SK-N-SH treated with all-trans-retinoic acid at 6 μM for 48 hours (cell line): ENCODE measurements at regions not wholly inside any gene's neighbourhood (a gene's known extent, or its start where the extent isn't known, plus 50 kb on each side); places are given as distances from the start of the nearest gene placed in this dataset.

Experiments used
- ATAC-seq: fragments of 200-7000 bp; cut with Tn5 transposase; 3 replicates; pipeline ENCODE4 v1.9.1; 2020; ENCODE audit warnings: mild to moderate bottlenecking, moderate library complexity
- ARNTL ChIP-seq: fragments of 450-650 bp; formaldehyde crosslinking; IDR thresholded peaks from 2 replicates; pipeline ENCODE4 v1.5.0; 2020; ENCODE audit warnings: low read depth, mild to moderate bottlenecking, moderate library complexity, borderline replicate concordance
- BACH2 ChIP-seq: fragments of 250-450 bp; sonication (Bioruptor Pico); IDR thresholded peaks from 2 replicates; pipeline ENCODE4 v1.9.0; 2021; ENCODE audit warnings: mild to moderate bottlenecking, borderline replicate concordance
- CSDC2 ChIP-seq: fragments of 250-450 bp; sonication (Bioruptor Pico); IDR thresholded peaks from 2 replicates; pipeline ENCODE4 v1.5.0; 2020; ENCODE audit warnings: mild to moderate bottlenecking, moderate library complexity
- ESRRG ChIP-seq: fragments of 250-450 bp; sonication (Bioruptor Pico); IDR thresholded peaks from 2 replicates; pipeline ENCODE4 v1.6.1; 2021; ENCODE audit warnings: mild to moderate bottlenecking
- GLIS3 ChIP-seq: fragments of 250-450 bp; sonication (Bioruptor Pico); IDR thresholded peaks from 2 replicates; pipeline ENCODE4 v1.5.0; 2020; ENCODE audit warnings: mild to moderate bottlenecking, moderate library complexity
- ISL1 ChIP-seq: fragments of 250-450 bp; sonication (Bioruptor Pico); IDR thresholded peaks from 2 replicates; pipeline ENCODE4 v2.1.2; 2022; ENCODE audit warnings: mild to moderate bottlenecking, moderate library complexity
- OSR1 ChIP-seq: fragments of 250-450 bp; sonication (Bioruptor Pico); IDR thresholded peaks from 2 replicates; pipeline ENCODE4 v1.8.0; 2022; ENCODE audit warnings: moderate library complexity, mild to moderate bottlenecking, inconsistent platforms
- PPARA ChIP-seq: fragments of 250-450 bp; sonication (Bioruptor Pico); IDR thresholded peaks from 2 replicates; pipeline ENCODE4 v1.5.0; 2020; ENCODE audit warnings: mild to moderate bottlenecking, borderline replicate concordance
- RARB ChIP-seq: fragments of 250-450 bp; sonication (Bioruptor Pico); IDR thresholded peaks from 2 replicates; pipeline ENCODE4 v1.8.0; 2021; ENCODE audit warnings: mild to moderate bottlenecking, moderate library complexity
- SNAI2 ChIP-seq: fragments of 250-450 bp; sonication (Bioruptor Pico); IDR thresholded peaks from 2 replicates; pipeline ENCODE4 v1.5.0; 2020; ENCODE audit warnings: mild to moderate bottlenecking, moderate library complexity
- TCF4 ChIP-seq: fragments of 250-450 bp; sonication (Bioruptor Pico); IDR thresholded peaks from 2 replicates; pipeline ENCODE4 v1.8.0; 2021; ENCODE audit warnings: mild to moderate bottlenecking, moderate library complexity, borderline replicate concordance
- TOX ChIP-seq: fragments of 250-450 bp; sonication (Bioruptor Pico); IDR thresholded peaks from 2 replicates; pipeline ENCODE4 v1.8.0; 2021; ENCODE audit warnings: mild to moderate bottlenecking, moderate library complexity, borderline replicate concordance
- ZC3H10 ChIP-seq: fragments of 250-450 bp; sonication (Bioruptor Pico); IDR thresholded peaks from 2 replicates; pipeline ENCODE4 v1.5.1; 2021; ENCODE audit warnings: mild to moderate bottlenecking, moderate library complexity
- ZFP3 ChIP-seq: fragments of 250-450 bp; sonication (Bioruptor Pico); IDR thresholded peaks from 2 replicates; pipeline ENCODE4 v1.5.0; 2020; ENCODE audit warnings: mild to moderate bottlenecking, moderate library complexity
- ZFP30 ChIP-seq: fragments of 450-650 bp; formaldehyde crosslinking; IDR thresholded peaks from 2 replicates; pipeline ENCODE4 v1.5.0; 2022; ENCODE audit warnings: mild to moderate bottlenecking, moderate library complexity
- ZNF8 ChIP-seq: fragments of 450-650 bp; formaldehyde crosslinking; IDR thresholded peaks from 2 replicates; pipeline ENCODE4 v1.5.0; 2020; ENCODE audit warnings: mild to moderate bottlenecking, moderate library complexity
- TF ChIP-seq, protein P1 (sequence below): fragments of 250-450 bp; sonication (Bioruptor Pico); IDR thresholded peaks from 2 replicates; pipeline ENCODE4 v1.5.1; 2020; ENCODE audit warnings: low read depth, mild to moderate bottlenecking, moderate library complexity
- TF ChIP-seq, protein P2 (sequence below): fragments of 250-450 bp; sonication (Bioruptor Pico); IDR thresholded peaks from 2 replicates; pipeline ENCODE4 v1.8.0; 2020; ENCODE audit warnings: mild to moderate bottlenecking, moderate library complexity, borderline replicate concordance
- TF ChIP-seq, protein P3 (sequence below): fragments of 250-450 bp; sonication (Bioruptor Pico); IDR thresholded peaks from 2 replicates; pipeline ENCODE4 v1.5.1; 2021; ENCODE audit warnings: mild to moderate bottlenecking, moderate library complexity
- TF ChIP-seq, protein P4 (sequence below): fragments of 250-450 bp; sonication (Bioruptor Pico); IDR thresholded peaks from 2 replicates; pipeline ENCODE4 v1.8.0; 2021; ENCODE audit warnings: low read depth, mild to moderate bottlenecking, moderate library complexity, borderline replicate concordance

- ATAC-seq: no peak
- TF ChIP-seq ZFP3 (CRISPR knock-in tag): no peak
- no peak for TF ChIP-seq ZFP30 (CRISPR knock-in tag)
- no peak for TF ChIP-seq SNAI2 (CRISPR knock-in tag)
- TF ChIP-seq, protein P1, sequence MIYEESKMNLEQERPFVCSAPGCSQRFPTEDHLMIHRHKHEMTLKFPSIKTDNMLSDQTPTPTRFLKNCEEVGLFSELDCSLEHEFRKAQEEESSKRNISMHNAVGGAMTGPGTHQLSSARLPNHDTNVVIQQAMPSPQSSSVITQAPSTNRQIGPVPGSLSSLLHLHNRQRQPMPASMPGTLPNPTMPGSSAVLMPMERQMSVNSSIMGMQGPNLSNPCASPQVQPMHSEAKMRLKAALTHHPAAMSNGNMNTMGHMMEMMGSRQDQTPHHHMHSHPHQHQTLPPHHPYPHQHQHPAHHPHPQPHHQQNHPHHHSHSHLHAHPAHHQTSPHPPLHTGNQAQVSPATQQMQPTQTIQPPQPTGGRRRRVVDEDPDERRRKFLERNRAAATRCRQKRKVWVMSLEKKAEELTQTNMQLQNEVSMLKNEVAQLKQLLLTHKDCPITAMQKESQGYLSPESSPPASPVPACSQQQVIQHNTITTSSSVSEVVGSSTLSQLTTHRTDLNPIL (CRISPR knock-in tag): no peak
- TF ChIP-seq OSR1: no peak
- TF ChIP-seq, protein P2, sequence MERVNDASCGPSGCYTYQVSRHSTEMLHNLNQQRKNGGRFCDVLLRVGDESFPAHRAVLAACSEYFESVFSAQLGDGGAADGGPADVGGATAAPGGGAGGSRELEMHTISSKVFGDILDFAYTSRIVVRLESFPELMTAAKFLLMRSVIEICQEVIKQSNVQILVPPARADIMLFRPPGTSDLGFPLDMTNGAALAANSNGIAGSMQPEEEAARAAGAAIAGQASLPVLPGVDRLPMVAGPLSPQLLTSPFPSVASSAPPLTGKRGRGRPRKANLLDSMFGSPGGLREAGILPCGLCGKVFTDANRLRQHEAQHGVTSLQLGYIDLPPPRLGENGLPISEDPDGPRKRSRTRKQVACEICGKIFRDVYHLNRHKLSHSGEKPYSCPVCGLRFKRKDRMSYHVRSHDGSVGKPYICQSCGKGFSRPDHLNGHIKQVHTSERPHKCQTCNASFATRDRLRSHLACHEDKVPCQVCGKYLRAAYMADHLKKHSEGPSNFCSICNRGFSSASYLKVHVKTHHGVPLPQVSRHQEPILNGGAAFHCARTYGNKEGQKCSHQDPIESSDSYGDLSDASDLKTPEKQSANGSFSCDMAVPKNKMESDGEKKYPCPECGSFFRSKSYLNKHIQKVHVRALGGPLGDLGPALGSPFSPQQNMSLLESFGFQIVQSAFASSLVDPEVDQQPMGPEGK: no peak
- no peak for TF ChIP-seq RARB
- TF ChIP-seq ISL1 (CRISPR knock-in tag): no peak
- no peak for TF ChIP-seq ESRRG (CRISPR knock-in tag)
- TF ChIP-seq ARNTL (CRISPR knock-in tag): no peak
Observed at GRCh38 chr13:26476782-26477142, 80.7 kb upstream of the WASF3 start.

- no peak for ATAC-seq
Observed at GRCh38 chr13:26477681-26478080, 79.8 kb upstream of the WASF3 start.

GRCh38 chr13:26480246-26480855 lies 77.1 kb upstream of the WASF3 start:
- no peak for ATAC-seq
- TF ChIP-seq ZC3H10 (CRISPR knock-in tag) (no peak), TOX (CRISPR knock-in tag) (no peak), RARB (no peak), ZFP3 (CRISPR knock-in tag) (no peak), CSDC2 (CRISPR knock-in tag) (no peak), TCF4 (no peak)
- TF ChIP-seq, protein P1 (CRISPR knock-in tag): no peak
- TF ChIP-seq, protein P2: no peak

More at GRCh38 chr13:26477681-26478080, 79.8 kb upstream of the WASF3 start:
- no peak for TF ChIP-seq TOX (CRISPR knock-in tag)
- TF ChIP-seq ISL1 (CRISPR knock-in tag): no peak
- no peak for TF ChIP-seq BACH2 (CRISPR knock-in tag)
- TF ChIP-seq, protein P2: no peak
- no peak for TF ChIP-seq ZNF8 (CRISPR knock-in tag)
- no peak for TF ChIP-seq GLIS3
- TF ChIP-seq CSDC2 (CRISPR knock-in tag): no peak
- TF ChIP-seq OSR1: no peak
- no peak for TF ChIP-seq ZC3H10 (CRISPR knock-in tag)
- TF ChIP-seq, protein P3, sequence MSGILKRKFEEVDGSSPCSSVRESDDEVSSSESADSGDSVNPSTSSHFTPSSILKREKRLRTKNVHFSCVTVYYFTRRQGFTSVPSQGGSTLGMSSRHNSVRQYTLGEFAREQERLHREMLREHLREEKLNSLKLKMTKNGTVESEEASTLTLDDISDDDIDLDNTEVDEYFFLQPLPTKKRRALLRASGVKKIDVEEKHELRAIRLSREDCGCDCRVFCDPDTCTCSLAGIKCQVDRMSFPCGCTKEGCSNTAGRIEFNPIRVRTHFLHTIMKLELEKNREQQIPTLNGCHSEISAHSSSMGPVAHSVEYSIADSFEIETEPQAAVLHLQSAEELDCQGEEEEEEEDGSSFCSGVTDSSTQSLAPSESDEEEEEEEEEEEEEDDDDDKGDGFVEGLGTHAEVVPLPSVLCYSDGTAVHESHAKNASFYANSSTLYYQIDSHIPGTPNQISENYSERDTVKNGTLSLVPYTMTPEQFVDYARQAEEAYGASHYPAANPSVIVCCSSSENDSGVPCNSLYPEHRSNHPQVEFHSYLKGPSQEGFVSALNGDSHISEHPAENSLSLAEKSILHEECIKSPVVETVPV (CRISPR knock-in tag): no peak
- no peak for TF ChIP-seq RARB
- no peak for TF ChIP-seq PPARA (CRISPR knock-in tag)
- TF ChIP-seq, protein P4, sequence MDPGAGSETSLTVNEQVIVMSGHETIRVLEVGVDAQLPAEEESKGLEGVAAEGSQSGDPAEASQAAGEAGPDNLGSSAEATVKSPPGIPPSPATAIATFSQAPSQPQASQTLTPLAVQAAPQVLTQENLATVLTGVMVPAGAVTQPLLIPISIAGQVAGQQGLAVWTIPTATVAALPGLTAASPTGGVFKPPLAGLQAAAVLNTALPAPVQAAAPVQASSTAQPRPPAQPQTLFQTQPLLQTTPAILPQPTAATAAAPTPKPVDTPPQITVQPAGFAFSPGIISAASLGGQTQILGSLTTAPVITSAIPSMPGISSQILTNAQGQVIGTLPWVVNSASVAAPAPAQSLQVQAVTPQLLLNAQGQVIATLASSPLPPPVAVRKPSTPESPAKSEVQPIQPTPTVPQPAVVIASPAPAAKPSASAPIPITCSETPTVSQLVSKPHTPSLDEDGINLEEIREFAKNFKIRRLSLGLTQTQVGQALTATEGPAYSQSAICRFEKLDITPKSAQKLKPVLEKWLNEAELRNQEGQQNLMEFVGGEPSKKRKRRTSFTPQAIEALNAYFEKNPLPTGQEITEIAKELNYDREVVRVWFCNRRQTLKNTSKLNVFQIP: no peak
- no peak for TF ChIP-seq TCF4
- no peak for TF ChIP-seq SNAI2 (CRISPR knock-in tag)
- TF ChIP-seq, protein P1 (CRISPR knock-in tag): no peak
- no peak for TF ChIP-seq ZFP30 (CRISPR knock-in tag)
